Gastrocnemius medialis (tissue), 4 donors: ENCODE measurements at regions not wholly inside any gene's neighbourhood (a gene's known extent, or its start where the extent isn't known, plus 50 kb on each side); places are given as distances from the start of the nearest gene placed in this dataset.

Source experiments
- CTCF ChIP-seq, 5 experiments: fragments of 450-650 bp in 3 of 5; fragments of 200-600 bp in 2 of 5; sonication (generic) in 2 of 5; IDR thresholded peaks in 4 of 5; conservative IDR thresholded peaks in 1 of 5; 1 replicate in 4 of 5; 2 replicates in 1 of 5; pipeline ENCODE4 v1.5.1; 2016 to 2019; ENCODE audit warnings: antibody characterized with exemption in 5 of 5, mild to moderate bottlenecking in 3 of 5, moderate library complexity in 3 of 5
- POLR2A ChIP-seq, 2 donors: fragments of 450-650 bp; IDR thresholded peaks; one replicate each; pipeline ENCODE4 v1.6.1; 2017; ENCODE audit warnings: antibody characterized with exemption in 2 of 2, mild to moderate bottlenecking in 2 of 2, moderate library complexity in 2 of 2

- TF ChIP-seq CTCF (IDR thresholded peaks at IDR 0.05 in 4 of 5, conservative IDR thresholded peaks at IDR 0.05 in 1 of 5) (no peak), POLR2A (IDR thresholded peaks at IDR 0.05) (no peak)
Observed at GRCh38 chr11:38131535-38131934, 1533.5 kb upstream of the RAG2 start.
